ENCODE measurements at regions not wholly inside any gene's neighbourhood (a gene's known extent, or its start where the extent isn't known, plus 50 kb on each side); places are given as distances from the start of the nearest gene placed in this dataset.

DNA sequence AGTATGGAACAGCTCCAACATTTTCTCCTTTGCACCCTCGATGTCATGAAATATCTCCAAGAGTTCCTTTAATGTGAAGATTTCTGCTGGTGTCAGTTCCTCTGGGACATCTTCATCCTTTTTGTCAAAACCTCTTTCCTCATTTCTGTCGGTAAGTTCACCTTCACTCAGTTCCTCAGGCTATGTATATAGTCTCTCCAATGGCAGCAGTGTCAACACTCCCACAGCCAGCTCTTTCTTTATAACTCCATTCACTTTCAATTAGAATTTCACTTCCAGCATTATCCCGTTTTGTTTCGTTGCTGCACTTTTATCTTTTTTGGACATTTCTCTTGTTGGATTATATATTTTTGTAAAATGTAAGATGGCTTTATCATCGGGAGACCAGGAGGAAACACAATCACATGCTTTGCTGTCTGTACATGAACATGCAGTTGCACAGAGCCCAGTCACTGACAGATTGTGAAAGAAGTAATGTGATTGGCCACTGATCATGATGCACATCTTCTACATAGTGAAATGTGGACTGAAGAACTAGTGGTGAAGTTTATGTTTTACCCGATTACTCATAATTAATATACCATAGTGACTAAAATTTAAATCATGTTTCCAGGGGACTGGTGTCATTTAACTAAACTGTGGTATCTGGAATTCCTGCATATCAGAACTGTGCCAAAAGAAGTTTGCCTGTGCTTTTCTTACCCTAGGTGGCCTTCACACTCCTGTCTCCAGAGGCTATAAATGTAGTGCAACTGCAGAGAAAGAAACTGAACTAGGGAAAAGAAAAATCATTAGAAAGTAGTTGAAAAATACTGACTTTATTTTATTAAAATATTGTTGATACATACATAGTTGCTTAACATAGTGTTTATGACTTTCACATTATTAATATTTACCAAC lies 289.6 kb downstream of the PPP1R3A start:
- ATAC-seq (peak; percentile 81), DNase-seq (ENCODE audit: low read depth, low spot score) (no peak), FAIRE-seq (no peak)
- in situ Hi-C loops (cut with MboI), result no loop called here
- no peak overlapping the region for H3K4me2 ChIP-seq (ENCODE audit: control insufficient read depth, insufficient read depth)
- no TSS peak for BruUV-seq (replicated peaks)
- intact Hi-C loops (cut with micrococcal nuclease; ENCODE audit: unreplicated experiment), result no loop called here
- 27% methylated on average over 6 of the region's 6 CpGs for WGBS (ENCODE audit: insufficient coverage, insufficient replicate concordance, low lambda C conversion rate, missing lambda C conversion rate)
- H3K4me3 ChIP-seq, result no peak overlapping the region
- ChIA-PET CTCF (interaction anchor here (1.5 kb wide), 1 partner anchor 68 kb away, joined by 3 read pairs; no protein-coding TSS in a partner anchor), RAD21 (ENCODE audit: unreplicated experiment) (no interaction called here), SMC1A (ENCODE audit: uncharacterized antibody, unreplicated experiment) (no interaction called here), POLR2A (no interaction called here)
- no peaks in the 10 kb centered on the region for H3K27me3 ChIP-seq (replicated peaks in 1 of 2; ENCODE audit: control insufficient read depth in 2 of 2, insufficient read depth in 2 of 2, low read length in 1 of 2)
- H3K9ac ChIP-seq (ENCODE audit: control insufficient read depth, insufficient read depth, low read length), result no peak overlapping the region
- no peaks in the 10 kb centered on the region for H4K20me1 ChIP-seq (ENCODE audit: control insufficient read depth, insufficient read depth)
- no peak overlapping the region for H2AFZ ChIP-seq (ENCODE audit: control insufficient read depth, low read depth, low read length)
- TF ChIP-seq RFX5 (IDR thresholded peaks at IDR 0.05; ENCODE audit: low read depth, low read length) (no peak), PAX8 (IDR thresholded peaks at IDR 0.05) (no peak), BRCA1 (IDR thresholded peaks at IDR 0.05; ENCODE audit: low read depth, low read length) (no peak), TAF1 (IDR thresholded peaks at IDR 0.05; ENCODE audit: borderline replicate concordance, low read depth, low read length) (no peak), RELB (IDR thresholded peaks at IDR 0.05; ENCODE audit: low read depth) (no peak)
- TF ChIP-seq, protein P1, sequence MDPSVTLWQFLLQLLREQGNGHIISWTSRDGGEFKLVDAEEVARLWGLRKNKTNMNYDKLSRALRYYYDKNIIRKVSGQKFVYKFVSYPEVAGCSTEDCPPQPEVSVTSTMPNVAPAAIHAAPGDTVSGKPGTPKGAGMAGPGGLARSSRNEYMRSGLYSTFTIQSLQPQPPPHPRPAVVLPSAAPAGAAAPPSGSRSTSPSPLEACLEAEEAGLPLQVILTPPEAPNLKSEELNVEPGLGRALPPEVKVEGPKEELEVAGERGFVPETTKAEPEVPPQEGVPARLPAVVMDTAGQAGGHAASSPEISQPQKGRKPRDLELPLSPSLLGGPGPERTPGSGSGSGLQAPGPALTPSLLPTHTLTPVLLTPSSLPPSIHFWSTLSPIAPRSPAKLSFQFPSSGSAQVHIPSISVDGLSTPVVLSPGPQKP (IDR thresholded peaks at IDR 0.05; ENCODE audit: low read depth, low read length), result no peak
- TF ChIP-seq, protein P2, sequence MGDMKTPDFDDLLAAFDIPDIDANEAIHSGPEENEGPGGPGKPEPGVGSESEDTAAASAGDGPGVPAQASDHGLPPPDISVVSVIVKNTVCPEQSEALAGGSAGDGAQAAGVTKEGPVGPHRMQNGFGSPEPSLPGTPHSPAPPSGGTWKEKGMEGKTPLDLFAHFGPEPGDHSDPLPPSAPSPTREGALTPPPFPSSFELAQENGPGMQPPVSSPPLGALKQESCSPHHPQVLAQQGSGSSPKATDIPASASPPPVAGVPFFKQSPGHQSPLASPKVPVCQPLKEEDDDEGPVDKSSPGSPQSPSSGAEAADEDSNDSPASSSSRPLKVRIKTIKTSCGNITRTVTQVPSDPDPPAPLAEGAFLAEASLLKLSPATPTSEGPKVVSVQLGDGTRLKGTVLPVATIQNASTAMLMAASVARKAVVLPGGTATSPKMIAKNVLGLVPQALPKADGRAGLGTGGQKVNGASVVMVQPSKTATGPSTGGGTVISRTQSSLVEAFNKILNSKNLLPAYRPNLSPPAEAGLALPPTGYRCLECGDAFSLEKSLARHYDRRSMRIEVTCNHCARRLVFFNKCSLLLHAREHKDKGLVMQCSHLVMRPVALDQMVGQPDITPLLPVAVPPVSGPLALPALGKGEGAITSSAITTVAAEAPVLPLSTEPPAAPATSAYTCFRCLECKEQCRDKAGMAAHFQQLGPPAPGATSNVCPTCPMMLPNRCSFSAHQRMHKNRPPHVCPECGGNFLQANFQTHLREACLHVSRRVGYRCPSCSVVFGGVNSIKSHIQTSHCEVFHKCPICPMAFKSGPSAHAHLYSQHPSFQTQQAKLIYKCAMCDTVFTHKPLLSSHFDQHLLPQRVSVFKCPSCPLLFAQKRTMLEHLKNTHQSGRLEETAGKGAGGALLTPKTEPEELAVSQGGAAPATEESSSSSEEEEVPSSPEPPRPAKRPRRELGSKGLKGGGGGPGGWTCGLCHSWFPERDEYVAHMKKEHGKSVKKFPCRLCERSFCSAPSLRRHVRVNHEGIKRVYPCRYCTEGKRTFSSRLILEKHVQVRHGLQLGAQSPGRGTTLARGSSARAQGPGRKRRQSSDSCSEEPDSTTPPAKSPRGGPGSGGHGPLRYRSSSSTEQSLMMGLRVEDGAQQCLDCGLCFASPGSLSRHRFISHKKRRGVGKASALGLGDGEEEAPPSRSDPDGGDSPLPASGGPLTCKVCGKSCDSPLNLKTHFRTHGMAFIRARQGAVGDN (IDR thresholded peaks at IDR 0.05), result no peak
- TF ChIP-seq, protein P3, sequence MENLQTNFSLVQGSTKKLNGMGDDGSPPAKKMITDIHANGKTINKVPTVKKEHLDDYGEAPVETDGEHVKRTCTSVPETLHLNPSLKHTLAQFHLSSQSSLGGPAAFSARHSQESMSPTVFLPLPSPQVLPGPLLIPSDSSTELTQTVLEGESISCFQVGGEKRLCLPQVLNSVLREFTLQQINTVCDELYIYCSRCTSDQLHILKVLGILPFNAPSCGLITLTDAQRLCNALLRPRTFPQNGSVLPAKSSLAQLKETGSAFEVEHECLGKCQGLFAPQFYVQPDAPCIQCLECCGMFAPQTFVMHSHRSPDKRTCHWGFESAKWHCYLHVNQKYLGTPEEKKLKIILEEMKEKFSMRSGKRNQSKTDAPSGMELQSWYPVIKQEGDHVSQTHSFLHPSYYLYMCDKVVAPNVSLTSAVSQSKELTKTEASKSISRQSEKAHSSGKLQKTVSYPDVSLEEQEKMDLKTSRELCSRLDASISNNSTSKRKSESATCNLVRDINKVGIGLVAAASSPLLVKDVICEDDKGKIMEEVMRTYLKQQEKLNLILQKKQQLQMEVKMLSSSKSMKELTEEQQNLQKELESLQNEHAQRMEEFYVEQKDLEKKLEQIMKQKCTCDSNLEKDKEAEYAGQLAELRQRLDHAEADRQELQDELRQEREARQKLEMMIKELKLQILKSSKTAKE (IDR thresholded peaks at IDR 0.05; ENCODE audit: low read depth, poor library complexity, severe bottlenecking), result no peak
- no peaks in the 10 kb centered on the region for H3K36me3 ChIP-seq (ENCODE audit: control insufficient read depth in 2 of 2, insufficient read depth in 2 of 2, low read length in 1 of 2)
- H3K4me1 ChIP-seq (ENCODE audit: control insufficient read depth, insufficient read depth, low read length), result no peaks in the 10 kb centered on the region
- no peaks in the 10 kb centered on the region for H3K9me3 ChIP-seq (replicated peaks; ENCODE audit: control insufficient read depth, insufficient read depth, low read length)
- no peak overlapping the region for H3K27ac ChIP-seq (ENCODE audit: control insufficient read depth, insufficient read depth)
- H3K79me2 ChIP-seq (ENCODE audit: control insufficient read depth, insufficient read depth, low read length), result no peaks in the 10 kb centered on the region
